ENCODE measurements at regions not wholly inside any gene's neighbourhood (a gene's known extent, or its start where the extent isn't known, plus 50 kb on each side); places are given as distances from the start of the nearest gene placed in this dataset.

GRCh38 chr19:30304540-30304939, 67.6 kb upstream of the ZNF536 start:
- no peak overlapping the region for H3K27ac ChIP-seq (ENCODE audit: low read depth in 1 of 2, low read length in 2 of 2)
- H3K9me3 ChIP-seq (ENCODE audit: control insufficient read depth in 4 of 4, low read length in 3 of 4): no peaks in the 10 kb centered on the region
- no peak overlapping the region for H3K9ac ChIP-seq (ENCODE audit: low read depth in 1 of 2, low read length in 2 of 2)
- H3K4me3 ChIP-seq (ENCODE audit: low read depth in 1 of 3, low read length in 3 of 3): no peak overlapping the region
- WGBS: 77% methylated on average over 6 of the region's 6 CpGs
- H3K4me1 ChIP-seq (ENCODE audit: control insufficient read depth in 4 of 4, insufficient read depth in 4 of 4, low read length in 3 of 4): no peaks in the 10 kb centered on the region
- H3K27me3 ChIP-seq (ENCODE audit: control insufficient read depth in 4 of 4, insufficient read depth in 4 of 4, low read length in 3 of 4): peaks cover 0 to 3% (median 0%) of the 10 kb centered on the region in 4 donors
- H3K36me3 ChIP-seq (ENCODE audit: control insufficient read depth in 4 of 4, insufficient read depth in 3 of 4, low read depth in 1 of 4, low read length in 3 of 4): no peaks in the 10 kb centered on the region
- DNase-seq (ENCODE audit: low spot score): no peak
- TF ChIP-seq CTCF (IDR thresholded peaks at IDR 0.05; ENCODE audit: low read depth, low read length, missing input control) (no peak), FOXA1 (IDR thresholded peaks at IDR 0.05) (no peak), MAX (IDR thresholded peaks at IDR 0.05) (no peak), FOXA2 (IDR thresholded peaks at IDR 0.05) (no peak), RAD21 (IDR thresholded peaks at IDR 0.05) (no peak), GABPA (IDR thresholded peaks at IDR 0.05 in 1 of 2, conservative IDR thresholded peaks at IDR 0.05 in 1 of 2) (no peak), TAF1 (conservative IDR thresholded peaks at IDR 0.05) (no peak), HNF4G (IDR thresholded peaks at IDR 0.05) (no peak), SP1 (IDR thresholded peaks at IDR 0.05) (no peak), YY1 (IDR thresholded peaks at IDR 0.05) (no peak), NR2F2 (IDR thresholded peaks at IDR 0.05) (no peak), ATF3 (IDR thresholded peaks at IDR 0.05) (no peak), HNF4A (conservative IDR thresholded peaks at IDR 0.05) (no peak), ZBTB33 (IDR thresholded peaks at IDR 0.05) (no peak), RXRA (IDR thresholded peaks at IDR 0.05) (no peak), JUND (IDR thresholded peaks at IDR 0.05) (no peak)

- no peak overlapping the region for H3K9ac ChIP-seq (ENCODE audit: low read depth in 1 of 2, low read length in 2 of 2)
- no peak for DNase-seq (ENCODE audit: low spot score)
- no peak for TF ChIP-seq YY1 (IDR thresholded peaks at IDR 0.05)
- no peaks in the 10 kb centered on the region for H3K36me3 ChIP-seq (ENCODE audit: control insufficient read depth in 4 of 4, insufficient read depth in 3 of 4, low read depth in 1 of 4, low read length in 3 of 4)
- WGBS: 77% methylated on average over 9 of the region's 9 CpGs
- no peak overlapping the region for H3K4me3 ChIP-seq (ENCODE audit: low read depth in 1 of 3, low read length in 3 of 3)
- peaks cover 0 to 3% (median 0%) of the 10 kb centered on the region in 4 donors for H3K27me3 ChIP-seq (ENCODE audit: control insufficient read depth in 4 of 4, insufficient read depth in 4 of 4, low read length in 3 of 4)
- no peaks in the 10 kb centered on the region for H3K4me1 ChIP-seq (ENCODE audit: control insufficient read depth in 4 of 4, insufficient read depth in 4 of 4, low read length in 3 of 4)
- H3K27ac ChIP-seq (ENCODE audit: low read depth in 1 of 2, low read length in 2 of 2): no peak overlapping the region
- no peaks in the 10 kb centered on the region for H3K9me3 ChIP-seq (ENCODE audit: control insufficient read depth in 4 of 4, low read length in 3 of 4)
Measured at GRCh38 chr19:30305346-30306060, 66.7 kb upstream of the ZNF536 start.

Measured in liver (tissue), 8 donors.